AG04450 (cell line): ENCODE measurements at regions not wholly inside any gene's neighbourhood (a gene's known extent, or its start where the extent isn't known, plus 50 kb on each side); places are given as distances from the start of the nearest gene placed in this dataset.

Experiments
- CTCF ChIA-PET: fragments of 300-600, 350-600 bp; formaldehyde crosslinking; extraction: SDS; loops from one replicate; lab custom pipeline; 2022; ENCODE audit warnings: antibody characterized with exemption, inconsistent platforms; lab: Charles Lee
- POLR2A ChIA-PET: fragments of 350-600 bp; formaldehyde crosslinking; extraction: SDS; loops from one replicate; lab custom pipeline; 2021; ENCODE audit warnings: antibody characterized with exemption, inconsistent platforms; lab: Yijun Ruan, JAX
- DNase-seq: peaks from one replicate; pipeline ENCODE4 v3.0.0-alpha.2; 2011; ENCODE audit warnings: low read depth, low spot score
- H3K27ac ChIP-seq: one replicate; pipeline ENCODE4 v1.5.1; 2012; ENCODE audit warnings: low read depth, low read length, control low read depth
- H3K27me3 ChIP-seq: one replicate; pipeline ENCODE4 v1.6.0; 2012; ENCODE audit warnings: low read length; ENCODE audit not compliant: control insufficient read depth, insufficient read depth
- H3K4me3 ChIP-seq: 2 replicates; pipeline ENCODE4 v1.5.1; 2011; ENCODE audit warnings: mild to moderate bottlenecking, low read depth, low read length, control low read depth
- H3K9me3 ChIP-seq: 2 replicates; pipeline ENCODE4 v1.5.1; 2012; ENCODE audit warnings: low read length; ENCODE audit not compliant: control insufficient read depth, insufficient read depth
- TF ChIP-seq, protein P1 (sequence below): IDR thresholded peaks from 2 replicates; pipeline ENCODE4 v1.5.1; 2011; ENCODE audit warnings: low read depth, low read length, control low read depth, inconsistent platforms

GRCh38 chr12:114194956-114195355, 211.0 kb downstream of the TBX5 start:
- Histone ChIP-seq H3K4me3 (no peak overlapping the region), H3K9me3 (no peaks in the 10 kb centered on the region), H3K27me3 (peaks cover 5% of the 10 kb centered on the region), H3K27ac (no peak overlapping the region)
- TF ChIP-seq, protein P1, sequence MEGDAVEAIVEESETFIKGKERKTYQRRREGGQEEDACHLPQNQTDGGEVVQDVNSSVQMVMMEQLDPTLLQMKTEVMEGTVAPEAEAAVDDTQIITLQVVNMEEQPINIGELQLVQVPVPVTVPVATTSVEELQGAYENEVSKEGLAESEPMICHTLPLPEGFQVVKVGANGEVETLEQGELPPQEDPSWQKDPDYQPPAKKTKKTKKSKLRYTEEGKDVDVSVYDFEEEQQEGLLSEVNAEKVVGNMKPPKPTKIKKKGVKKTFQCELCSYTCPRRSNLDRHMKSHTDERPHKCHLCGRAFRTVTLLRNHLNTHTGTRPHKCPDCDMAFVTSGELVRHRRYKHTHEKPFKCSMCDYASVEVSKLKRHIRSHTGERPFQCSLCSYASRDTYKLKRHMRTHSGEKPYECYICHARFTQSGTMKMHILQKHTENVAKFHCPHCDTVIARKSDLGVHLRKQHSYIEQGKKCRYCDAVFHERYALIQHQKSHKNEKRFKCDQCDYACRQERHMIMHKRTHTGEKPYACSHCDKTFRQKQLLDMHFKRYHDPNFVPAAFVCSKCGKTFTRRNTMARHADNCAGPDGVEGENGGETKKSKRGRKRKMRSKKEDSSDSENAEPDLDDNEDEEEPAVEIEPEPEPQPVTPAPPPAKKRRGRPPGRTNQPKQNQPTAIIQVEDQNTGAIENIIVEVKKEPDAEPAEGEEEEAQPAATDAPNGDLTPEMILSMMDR, result no peak
- POLR2A ChIA-PET, result no interaction called here
- no peak for DNase-seq
- CTCF ChIA-PET, result no interaction called here

DNA sequence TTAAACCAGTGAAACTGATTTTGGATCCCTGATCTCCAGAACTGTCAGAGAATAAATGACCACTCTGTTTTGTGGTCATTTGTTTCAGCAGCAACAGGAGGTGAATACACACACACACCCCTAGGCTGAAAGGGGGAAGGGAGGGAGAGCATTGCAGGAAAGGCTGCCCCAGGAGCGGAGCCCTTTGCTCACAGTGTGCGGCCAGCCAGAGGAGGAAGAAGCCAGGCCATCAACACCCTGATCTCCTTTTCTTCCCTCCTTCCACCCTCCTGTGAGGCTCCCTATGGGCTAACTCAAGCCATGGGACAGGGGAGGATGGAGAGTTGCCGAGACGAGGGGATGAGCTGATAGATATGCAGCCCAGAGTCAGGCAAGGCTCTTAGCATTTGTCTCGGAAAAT, 211.9 kb downstream of the TBX5 start:
- H3K27me3 ChIP-seq, result peaks cover 5% of the 10 kb centered on the region
- ChIA-PET POLR2A (no interaction called here), CTCF (no interaction called here)
- H3K4me3 ChIP-seq, result no peak overlapping the region
- TF ChIP-seq, protein P1, result no peak
- DNase-seq, result no peak
- H3K9me3 ChIP-seq, result no peaks in the 10 kb centered on the region
- no peak overlapping the region for H3K27ac ChIP-seq

DNA sequence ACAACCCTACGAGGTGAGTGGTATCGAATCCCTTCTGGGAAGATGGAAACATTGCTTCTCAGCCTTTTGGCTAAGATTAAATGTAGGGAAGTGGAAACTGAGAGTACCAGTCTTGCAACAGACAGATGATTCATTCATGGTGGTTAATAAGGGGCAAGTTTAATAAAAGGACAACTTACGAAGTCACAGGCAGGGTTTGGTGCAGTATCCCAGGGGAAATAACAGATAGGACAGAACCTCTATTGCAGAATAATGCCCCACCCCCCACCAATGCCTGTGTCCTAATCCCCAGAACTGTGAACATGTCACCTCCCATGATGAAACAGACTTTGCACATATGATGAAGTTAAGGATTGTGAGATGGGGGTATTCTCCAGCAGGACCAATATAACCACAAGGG, 212.5 kb downstream of the TBX5 start:
- H3K27me3 ChIP-seq, result peaks cover 3% of the 10 kb centered on the region
- ChIA-PET CTCF (no interaction called here), POLR2A (no interaction called here)
- H3K27ac ChIP-seq, result no peak overlapping the region
- no peak for DNase-seq
- H3K4me3 ChIP-seq, result no peak overlapping the region
- TF ChIP-seq, protein P1, result no peak
- no peaks in the 10 kb centered on the region for H3K9me3 ChIP-seq

DNA sequence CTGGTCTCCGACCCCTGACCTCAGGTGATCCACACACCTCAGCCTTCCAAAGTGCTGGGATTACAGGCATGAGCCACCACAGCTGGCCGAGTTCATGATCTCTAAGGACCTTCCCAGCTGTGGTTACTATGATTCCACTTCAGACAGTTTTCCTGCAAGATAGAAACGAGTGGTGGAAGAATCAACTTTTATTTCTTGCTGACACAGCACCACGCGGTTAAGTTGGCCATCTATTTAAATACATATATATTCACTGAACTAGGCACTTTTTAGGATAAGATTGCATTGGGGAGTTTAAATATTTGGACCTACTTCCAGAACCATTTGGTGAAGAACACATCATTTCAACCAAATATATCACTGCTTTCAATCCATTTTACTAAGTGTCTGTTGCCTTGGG, 213.4 kb downstream of the TBX5 start:
- Histone ChIP-seq H3K27me3 (peaks cover 3% of the 10 kb centered on the region), H3K4me3 (no peak overlapping the region), H3K9me3 (no peaks in the 10 kb centered on the region), H3K27ac (no peak overlapping the region)
- ChIA-PET CTCF (no interaction called here), POLR2A (no interaction called here)
- TF ChIP-seq, protein P1, result no peak
- DNase-seq, result no peak

- POLR2A ChIA-PET, result no interaction called here
- Histone ChIP-seq H3K9me3 (no peaks in the 10 kb centered on the region), H3K27ac (no peak overlapping the region), H3K27me3 (peaks cover 3% of the 10 kb centered on the region), H3K4me3 (no peak overlapping the region)
- CTCF ChIA-PET, result no interaction called here
- DNase-seq, result no peak
- TF ChIP-seq, protein P1, result no peak
Measured at GRCh38 chr12:114192013-114192412, 213.9 kb downstream of the TBX5 start.
